NT2/D1 (cell line): ENCODE measurements at regions not wholly inside any gene's neighbourhood (a gene's known extent, or its start where the extent isn't known, plus 50 kb on each side); places are given as distances from the start of the nearest gene placed in this dataset.
"Not testable (repeated sequence)": the region's sequence is repeated elsewhere in the genome, so short reads cannot be mapped to it uniquely, and the experiment has no call there.

Experiments used
- DNase-seq: peaks from one replicate; pipeline ENCODE4 v3.0.0-alpha.2; 2011; ENCODE audit warnings: low read depth, low spot score
- H3K27me3 ChIP-seq: 2 replicates; pipeline ENCODE4 v1.6.0; 2011; ENCODE audit warnings: mild to moderate bottlenecking; ENCODE audit not compliant: insufficient read length, insufficient read depth
- H3K36me3 ChIP-seq: 2 replicates; pipeline ENCODE4 v1.6.1; 2011; ENCODE audit warnings: mild to moderate bottlenecking, low read length, mixed read lengths; ENCODE audit not compliant: insufficient read depth, insufficient read length
- H3K4me1 ChIP-seq: 2 replicates; pipeline ENCODE4 v1.5.1; 2011; ENCODE audit not compliant: insufficient read depth, insufficient read length
- H3K4me3 ChIP-seq: 2 replicates; pipeline ENCODE4 v1.5.1; 2011; ENCODE audit warnings: low read depth; ENCODE audit not compliant: insufficient read length
- H3K9ac ChIP-seq: 2 replicates; pipeline ENCODE4 v1.6.0; 2011; ENCODE audit warnings: low read depth; ENCODE audit not compliant: insufficient read length
- H3K9me3 ChIP-seq: 2 replicates; pipeline ENCODE4 v1.5.1; 2011; ENCODE audit warnings: mild to moderate bottlenecking, low read length; ENCODE audit not compliant: insufficient read depth
- SUZ12 ChIP-seq: IDR thresholded peaks from 2 replicates; pipeline ENCODE4 v1.6.1; 2011; ENCODE audit not compliant: insufficient read length, insufficient read depth; ENCODE audit errors: extremely low read depth
- YY1 ChIP-seq: IDR thresholded peaks from 2 replicates; pipeline ENCODE4 v1.6.1; 2011; ENCODE audit not compliant: insufficient read length, insufficient read depth
- ZNF274 ChIP-seq: IDR thresholded peaks from 2 replicates; pipeline ENCODE4 v1.6.1; 2011; ENCODE audit warnings: mild to moderate bottlenecking, low read depth, low read length

GRCh38 chr4:156515295-156515694 lies 456.3 kb downstream of the PDGFC start:
- no peaks in the 10 kb centered on the region for H3K27me3 ChIP-seq
- H3K9me3 ChIP-seq, result no peaks in the 10 kb centered on the region
- no peak overlapping the region for H3K9ac ChIP-seq
- no peak for DNase-seq
- H3K4me3 ChIP-seq, result no peak overlapping the region
- H3K4me1 ChIP-seq, result no peaks in the 10 kb centered on the region
- TF ChIP-seq YY1 (no peak), SUZ12 (no peak), ZNF274 (no peak)
- no peaks in the 10 kb centered on the region for H3K36me3 ChIP-seq

- H3K36me3 ChIP-seq, result no peaks in the 10 kb centered on the region
- H3K9ac ChIP-seq, result no peak overlapping the region
- H3K27me3 ChIP-seq, result no peaks in the 10 kb centered on the region
- no peak overlapping the region for H3K4me3 ChIP-seq
- DNase-seq, result no peak
- H3K9me3 ChIP-seq, result no peaks in the 10 kb centered on the region
- no peaks in the 10 kb centered on the region for H3K4me1 ChIP-seq
- TF ChIP-seq ZNF274 (no peak), SUZ12 (no peak), YY1 (no peak)
These were observed 459.0 kb downstream of the PDGFC start for GRCh38 chr4:156512622-156513021.

GRCh38 chr4:156509921-156510320 lies 461.7 kb downstream of the PDGFC start:
- not testable (repeated sequence) for H3K9me3 ChIP-seq, H3K4me1 ChIP-seq, H3K27me3 ChIP-seq, H3K36me3 ChIP-seq, DNase-seq, H3K4me3 ChIP-seq, H3K9ac ChIP-seq

GRCh38 chr4:156505341-156505955 lies 466.2 kb downstream of the PDGFC start:
- Histone ChIP-seq H3K9ac (no peak overlapping the region), H3K27me3 (no peaks in the 10 kb centered on the region), H3K9me3 (no peaks in the 10 kb centered on the region), H3K36me3 (no peaks in the 10 kb centered on the region), H3K4me3 (no peak overlapping the region), H3K4me1 (no peaks in the 10 kb centered on the region)
- TF ChIP-seq ZNF274 (no peak), SUZ12 (no peak), YY1 (no peak)
- peak; percentile 25 for DNase-seq

GRCh38 chr4:156503119-156503518 lies 468.5 kb downstream of the PDGFC start:
- Histone ChIP-seq H3K27me3 (no peaks in the 10 kb centered on the region), H3K9me3 (no peaks in the 10 kb centered on the region), H3K36me3 (no peaks in the 10 kb centered on the region), H3K9ac (no peak overlapping the region), H3K4me1 (no peaks in the 10 kb centered on the region), H3K4me3 (no peak overlapping the region)
- no peak for TF ChIP-seq SUZ12
- TF ChIP-seq YY1, result no peak
- no peak for DNase-seq

- Histone ChIP-seq H3K4me3 (no peak overlapping the region), H3K4me1 (no peaks in the 10 kb centered on the region), H3K9me3 (no peaks in the 10 kb centered on the region), H3K9ac (no peak overlapping the region), H3K36me3 (no peaks in the 10 kb centered on the region), H3K27me3 (no peaks in the 10 kb centered on the region)
- no peak for TF ChIP-seq ZNF274
- no peak for TF ChIP-seq SUZ12
- no peak for TF ChIP-seq YY1
- DNase-seq, result no peak
These were observed 469.6 kb downstream of the PDGFC start for GRCh38 chr4:156501962-156502361.

- no peaks in the 10 kb centered on the region for H3K36me3 ChIP-seq
- DNase-seq, result no peak
- H3K9ac ChIP-seq, result no peak overlapping the region
- H3K4me1 ChIP-seq, result no peaks in the 10 kb centered on the region
- TF ChIP-seq YY1 (no peak), ZNF274 (no peak), SUZ12 (no peak)
- no peaks in the 10 kb centered on the region for H3K9me3 ChIP-seq
- no peaks in the 10 kb centered on the region for H3K27me3 ChIP-seq
- no peak overlapping the region for H3K4me3 ChIP-seq
These were observed 471.9 kb downstream of the PDGFC start for GRCh38 chr4:156499684-156500083.

- TF ChIP-seq ZNF274 (no peak), YY1 (no peak), SUZ12 (no peak)
- Histone ChIP-seq H3K9ac (no peak overlapping the region), H3K4me3 (no peak overlapping the region), H3K27me3 (no peaks in the 10 kb centered on the region), H3K9me3 (no peaks in the 10 kb centered on the region), H3K36me3 (no peaks in the 10 kb centered on the region), H3K4me1 (no peaks in the 10 kb centered on the region)
- no peak for DNase-seq
These were observed 474.1 kb downstream of the PDGFC start for GRCh38 chr4:156497486-156497885.
